HG03558 (cell line): ENCODE measurements at regions not wholly inside any gene's neighbourhood (a gene's known extent, or its start where the extent isn't known, plus 50 kb on each side); places are given as distances from the start of the nearest gene placed in this dataset.
"Not testable (repeated sequence)": the region's sequence is repeated elsewhere in the genome, so short reads cannot be mapped to it uniquely, and the experiment has no call there.

ENCODE experiments used
- ATAC-seq: cut with Tn5 transposase; IDR thresholded peaks from one replicate; pipeline ENCODE4 v1.9.1; 2021; ENCODE audit warnings: moderate number of reproducible peaks; ENCODE audit not compliant: unreplicated experiment; ENCODE audit errors: extremely low read depth

- not testable (repeated sequence) for ATAC-seq
These were observed 51.5 kb downstream of the PPIAL4A start for GRCh38 chr1:120941066-120941465.

DNA sequence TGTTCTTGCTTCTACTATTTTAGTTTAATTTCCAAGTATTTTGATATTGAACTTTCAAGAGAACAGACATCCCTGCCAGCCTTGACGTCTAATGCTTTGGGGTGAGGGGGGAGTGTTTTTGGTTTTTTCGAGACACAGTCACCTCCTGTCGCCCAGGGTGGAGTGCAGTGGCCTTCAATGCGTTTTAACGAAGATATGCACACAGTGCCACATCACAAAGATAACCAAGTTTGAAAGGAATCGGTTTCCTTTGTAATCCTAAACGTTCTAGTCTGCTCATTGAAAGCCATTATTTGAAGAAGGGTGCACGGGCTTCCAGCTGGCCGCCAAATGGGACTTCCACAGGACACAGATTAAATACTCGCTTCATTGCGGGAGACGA is 52.3 kb downstream of the PPIAL4A start:
- ATAC-seq, result not testable (repeated sequence)

DNA sequence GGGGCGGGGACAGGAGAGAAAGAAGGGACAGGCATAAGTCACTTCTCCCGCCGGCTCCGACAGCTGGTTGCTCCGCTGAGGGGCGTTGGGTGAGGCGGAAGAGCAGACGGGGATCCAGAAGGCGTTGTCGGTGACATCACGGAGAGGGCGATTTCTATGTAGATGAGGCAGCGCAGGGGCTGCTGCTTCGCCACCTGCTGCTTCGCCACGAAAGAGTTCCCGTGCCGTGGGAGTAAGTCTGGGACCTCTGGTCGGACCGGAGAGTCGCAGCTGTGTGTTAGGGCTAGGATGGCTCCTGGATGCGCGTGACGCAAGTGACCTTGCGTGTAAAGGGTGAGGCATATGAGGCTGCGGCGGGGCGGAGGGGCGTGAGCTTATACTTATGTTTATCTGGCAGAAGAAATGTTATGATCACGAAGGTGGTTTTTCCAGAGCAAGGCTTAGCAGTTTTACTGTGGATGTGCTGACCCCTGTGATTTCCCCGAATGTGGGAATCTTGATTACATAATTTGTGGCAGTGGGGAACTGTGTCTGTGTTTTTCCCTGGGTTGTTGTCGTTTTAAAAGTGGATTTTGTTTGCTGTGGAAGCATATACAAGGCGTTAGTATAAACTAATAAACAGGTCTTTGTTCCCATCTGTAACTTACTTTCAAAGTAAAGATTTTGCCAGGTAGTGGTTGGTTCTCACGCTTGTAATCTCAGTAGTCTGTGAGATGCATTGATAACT is 52.8 kb downstream of the PPIAL4A start:
- peak; percentile 65 for ATAC-seq

GRCh38 chr1:120942945-120943319 is 53.4 kb downstream of the PPIAL4A start:
- not testable (repeated sequence) for ATAC-seq

GRCh38 chr1:120944691-120945090 is 55.1 kb downstream of the PPIAL4A start:
- not testable (repeated sequence) for ATAC-seq

GRCh38 chr1:120945122-120945521 is 55.6 kb downstream of the PPIAL4A start:
- not testable (repeated sequence) for ATAC-seq

DNA sequence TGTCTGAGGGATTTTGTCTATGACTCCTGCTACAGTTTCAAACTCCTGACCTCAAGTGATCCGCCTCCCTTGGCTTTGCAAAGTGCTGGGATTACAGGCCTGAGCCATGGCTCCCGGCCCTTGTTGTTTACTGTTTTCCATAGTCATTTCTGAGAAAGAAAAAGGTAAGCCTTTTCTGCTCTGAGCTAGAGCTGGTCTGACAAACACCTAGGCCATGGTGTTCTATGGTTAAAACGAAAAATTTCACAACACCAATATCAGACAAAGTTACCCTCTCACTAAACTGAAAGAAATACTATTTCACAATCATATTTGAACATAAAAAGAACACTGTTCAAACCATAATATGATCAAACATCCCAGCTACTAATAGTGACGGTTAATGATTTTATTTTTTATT is 57.5 kb downstream of the PPIAL4A start:
- not testable (repeated sequence) for ATAC-seq

DNA sequence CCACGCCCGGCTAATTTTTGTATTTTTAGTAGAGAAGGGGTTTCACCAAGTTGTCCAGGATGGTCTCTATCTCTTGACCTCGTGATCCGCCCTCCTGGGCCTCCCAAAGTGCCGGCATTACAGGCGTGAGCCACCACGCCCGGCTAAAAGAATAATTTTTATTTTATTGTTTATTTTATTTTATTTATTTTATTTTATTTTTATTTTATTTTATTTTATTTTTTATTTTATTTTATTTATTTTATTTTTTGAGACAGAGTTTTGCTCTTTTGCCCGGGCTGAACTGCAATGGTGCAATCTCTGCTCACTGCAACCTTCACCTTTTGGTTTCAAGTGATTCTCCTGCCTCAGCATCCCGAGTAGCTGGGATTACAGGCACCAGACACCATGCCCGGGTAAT is 60.2 kb downstream of the PPIAL4A start:
- not testable (repeated sequence) for ATAC-seq

DNA sequence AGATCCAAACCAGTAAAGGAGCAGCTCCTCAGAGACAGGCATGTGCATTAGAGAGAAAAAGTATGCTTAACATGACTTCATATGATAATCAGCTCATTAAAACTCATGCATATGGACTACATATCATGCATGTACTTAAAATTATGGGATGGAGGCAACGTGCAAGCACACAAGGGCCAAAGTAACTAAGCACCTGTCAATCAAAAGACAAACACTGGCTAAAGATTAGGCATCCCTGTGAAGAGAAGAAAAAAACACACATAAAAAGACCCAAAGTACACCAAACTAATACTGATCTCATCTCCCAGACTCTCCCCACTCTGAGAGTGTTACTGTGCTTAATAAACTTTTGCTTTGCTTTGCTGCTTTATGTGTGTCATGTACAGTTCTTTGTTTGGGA is 61.1 kb downstream of the PPIAL4A start:
- ATAC-seq, result not testable (repeated sequence)

DNA sequence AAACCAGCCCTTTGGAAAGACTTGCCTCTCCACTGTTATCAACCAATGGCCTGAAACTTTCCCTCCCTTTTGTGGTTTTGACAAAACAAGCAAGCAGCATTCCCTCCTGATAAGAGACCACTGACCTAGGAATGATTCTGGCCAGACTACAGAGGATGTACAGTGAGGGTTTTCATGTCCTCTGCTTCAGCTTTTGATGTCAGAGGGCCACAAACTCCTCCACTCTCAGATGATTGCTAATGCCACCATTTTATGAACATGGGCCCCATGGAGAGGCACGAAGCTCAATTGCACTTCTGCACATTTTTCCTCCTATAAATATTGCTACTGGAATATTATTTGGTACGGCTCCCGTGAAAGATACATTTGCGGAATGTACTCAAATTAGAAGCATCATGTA is 61.5 kb downstream of the PPIAL4A start:
- ATAC-seq, result not testable (repeated sequence)

GRCh38 chr1:120952207-120952870 is 62.8 kb downstream of the PPIAL4A start:
- not testable (repeated sequence) for ATAC-seq

GRCh38 chr1:120952871-120953265 is 63.3 kb downstream of the PPIAL4A start:
- not testable (repeated sequence) for ATAC-seq

- ATAC-seq, result no peak
These were observed 65.2 kb downstream of the PPIAL4A start for GRCh38 chr1:120954736-120955135.

- not testable (repeated sequence) for ATAC-seq
These were observed 66.4 kb downstream of the PPIAL4A start for GRCh38 chr1:120955961-120956360.

DNA sequence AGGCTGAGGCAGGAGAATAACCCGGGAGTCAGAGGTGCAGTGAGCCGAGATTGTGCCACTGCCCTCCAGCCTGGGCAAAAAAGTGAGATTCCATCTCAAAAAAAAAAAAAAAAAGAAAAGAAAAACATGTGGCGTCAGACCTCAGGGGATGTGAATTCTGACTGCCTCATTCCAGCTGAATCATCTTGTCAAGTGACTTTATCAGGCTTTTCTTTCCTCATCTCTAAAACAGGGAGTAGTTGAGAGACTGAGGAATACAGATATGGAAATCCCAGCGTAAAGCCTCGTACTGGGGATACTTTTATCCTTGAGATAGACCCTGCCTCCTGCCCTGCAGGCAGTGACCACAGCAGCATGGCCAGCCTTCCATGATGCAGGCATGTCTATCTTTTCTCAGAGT is 76.4 kb downstream of the PPIAL4A start:
- ATAC-seq, result not testable (repeated sequence)

DNA sequence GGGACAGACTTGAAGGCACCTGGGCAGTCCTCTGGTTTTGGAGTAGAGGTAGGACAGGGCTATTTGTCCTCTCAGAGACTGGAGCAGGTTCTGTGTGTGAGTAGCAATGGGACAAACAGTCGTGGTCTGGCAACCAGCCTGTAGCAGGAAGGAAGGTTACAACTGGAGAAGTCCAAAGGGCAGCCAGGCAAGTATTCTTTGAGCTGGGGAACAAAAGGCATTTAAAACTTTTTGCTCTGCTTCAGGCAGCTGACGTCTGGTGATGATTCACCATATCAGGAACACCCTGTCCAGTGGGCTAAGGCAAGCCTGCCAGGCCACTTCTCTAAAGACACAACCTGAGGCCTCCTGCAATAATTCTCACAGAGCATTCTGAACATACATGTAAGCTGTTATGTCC is 83.3 kb downstream of the PPIAL4A start:
- not testable (repeated sequence) for ATAC-seq

GRCh38 chr1:120973836-120974235 is 84.3 kb downstream of the PPIAL4A start:
- not testable (repeated sequence) for ATAC-seq

DNA sequence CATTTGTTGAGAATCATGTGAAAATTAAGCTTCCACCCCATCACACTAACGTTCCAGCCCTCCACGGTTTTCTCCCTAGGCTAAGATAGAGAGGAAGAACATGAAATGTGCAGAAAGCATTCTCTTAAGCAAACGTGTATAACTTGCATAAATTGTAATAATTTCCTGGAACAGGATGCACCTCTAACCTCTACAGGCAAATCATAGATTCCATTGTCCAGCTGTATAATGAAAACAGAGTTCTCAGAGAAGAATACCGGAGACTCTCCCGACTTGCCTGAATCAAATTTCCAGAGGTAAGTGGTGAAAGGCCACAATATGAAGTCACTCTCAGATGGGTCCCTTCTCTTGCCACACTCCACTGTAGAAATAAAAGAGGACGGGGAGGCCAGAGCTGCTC is 87.7 kb downstream of the PPIAL4A start:
- ATAC-seq, result not testable (repeated sequence)

GRCh38 chr1:120981489-120982094 is 92.0 kb downstream of the PPIAL4A start:
- not testable (repeated sequence) for ATAC-seq

DNA sequence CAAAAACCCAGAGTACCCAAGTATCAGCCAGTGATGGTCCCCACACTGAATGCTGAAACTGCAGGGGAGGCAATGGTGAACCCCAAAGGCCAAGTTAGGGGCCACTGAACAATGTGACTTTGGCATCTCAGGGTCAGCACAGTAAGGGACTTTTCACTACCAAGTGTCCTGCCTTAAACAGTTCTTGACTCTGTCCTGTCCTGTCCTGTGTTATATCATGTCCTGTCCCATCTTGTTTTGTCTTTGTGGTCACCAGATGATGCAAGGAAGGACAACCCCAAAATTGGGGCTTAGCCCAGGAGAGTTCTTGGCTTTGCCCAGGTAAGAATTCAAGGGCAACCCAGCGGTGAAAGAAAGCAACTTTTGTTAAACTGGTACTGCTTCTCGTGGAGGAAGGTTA is 105.0 kb downstream of the PPIAL4A start:
- ATAC-seq, result not testable (repeated sequence)

- ATAC-seq, result not testable (repeated sequence)
These were observed 105.5 kb downstream of the PPIAL4A start for GRCh38 chr1:120995025-120995424.
